Stimulated activated CD4-positive, alpha-beta T cell treated with anti-CD3 and anti-CD28 coated beads, Interleukin-12 subunit alpha, Interleukin-12 subunit beta, amount 100 ng/mL, for 24 hours (primary cell): ENCODE measurements at regions not wholly inside any gene's neighbourhood (a gene's known extent, or its start where the extent isn't known, plus 50 kb on each side); places are given as distances from the start of the nearest gene placed in this dataset.
"Not testable (repeated sequence)": the region's sequence is repeated elsewhere in the genome, so short reads cannot be mapped to it uniquely, and the experiment has no call there.

ENCODE experiments used
- DNase-seq, 2 experiments: peaks; one replicate each; pipeline ENCODE4 v3.0.0-alpha.2; 2020; ENCODE audit warnings: low read depth in 2 of 2

- no peak for DNase-seq
These were observed 329.4 kb upstream of the PCDH18 start for GRCh38 chr4:137861682-137862081.

GRCh38 chr4:137853424-137853823, 321.1 kb upstream of the PCDH18 start:
- DNase-seq: no peak

- no peak for DNase-seq
These were observed 320.0 kb upstream of the PCDH18 start for GRCh38 chr4:137852326-137852725.

GRCh38 chr4:137851435-137851834, 319.1 kb upstream of the PCDH18 start:
- no peak for DNase-seq

GRCh38 chr4:137827945-137828344, 295.7 kb upstream of the PCDH18 start:
- DNase-seq: not testable (repeated sequence)

- DNase-seq: no peak
These were observed 293.2 kb upstream of the PCDH18 start for GRCh38 chr4:137825505-137825904.

GRCh38 chr4:137823007-137823406, 290.7 kb upstream of the PCDH18 start:
- DNase-seq: no peak

- no peak for DNase-seq
These were observed 287.7 kb upstream of the PCDH18 start for GRCh38 chr4:137819964-137820383.

- no peak for DNase-seq
These were observed 280.0 kb upstream of the PCDH18 start for GRCh38 chr4:137812258-137812657.

GRCh38 chr4:137806420-137806819, 274.1 kb upstream of the PCDH18 start:
- no peak for DNase-seq

- DNase-seq: no peak
These were observed 272.7 kb upstream of the PCDH18 start for GRCh38 chr4:137804906-137805495.

GRCh38 chr4:137800861-137801260, 268.6 kb upstream of the PCDH18 start:
- no peak for DNase-seq

- no peak for DNase-seq
These were observed 262.5 kb upstream of the PCDH18 start for GRCh38 chr4:137794764-137795254.

GRCh38 chr4:137789263-137789662, 257.0 kb upstream of the PCDH18 start:
- DNase-seq: not testable (repeated sequence)

- not testable (repeated sequence) for DNase-seq
These were observed 251.6 kb upstream of the PCDH18 start for GRCh38 chr4:137783923-137784322.

- no peak for DNase-seq
These were observed 243.4 kb upstream of the PCDH18 start for GRCh38 chr4:137775701-137776100.

GRCh38 chr4:137774501-137774900, 242.2 kb upstream of the PCDH18 start:
- no peak for DNase-seq

- DNase-seq: no peak
These were observed 236.6 kb upstream of the PCDH18 start for GRCh38 chr4:137768881-137769280.

- no peak for DNase-seq
These were observed 235.9 kb upstream of the PCDH18 start for GRCh38 chr4:137768196-137768595.

GRCh38 chr4:137762591-137762990, 230.3 kb upstream of the PCDH18 start:
- DNase-seq: no peak

GRCh38 chr4:137754652-137755471, 222.6 kb upstream of the PCDH18 start:
- DNase-seq: no peak

GRCh38 chr4:137749466-137749865, 217.2 kb upstream of the PCDH18 start:
- no peak for DNase-seq

GRCh38 chr4:137748616-137749015, 216.3 kb upstream of the PCDH18 start:
- DNase-seq: no peak
